Left lung (tissue), 4 donors: ENCODE measurements at regions not wholly inside any gene's neighbourhood (a gene's known extent, or its start where the extent isn't known, plus 50 kb on each side); places are given as distances from the start of the nearest gene placed in this dataset.
"Not testable (repeated sequence)": the region's sequence is repeated elsewhere in the genome, so short reads cannot be mapped to it uniquely, and the experiment has no call there.

Experiments used
- ATAC-seq: fragments of 200-7000 bp; cut with Tn5 transposase; one replicate; pipeline ENCODE4 v1.9.1; 2020; ENCODE audit warnings: moderate library complexity
- DNase-seq, 4 donors: peaks; one replicate each; pipeline ENCODE4 v3.0.0-alpha.2; 2013 to 2020
- H3K27ac ChIP-seq, 2 donors: fragments of 200-600 bp; sonication (generic) in 1 of 2; one replicate each; pipeline versions ENCODE4 v1.5.0 to v1.8.0; 2020 to 2021
- H3K27me3 ChIP-seq, 2 donors: fragments of 200-600 bp; sonication (generic) in 1 of 2; one replicate each; pipeline versions ENCODE4 v1.5.0 to v1.8.0; 2020 to 2021
- H3K36me3 ChIP-seq, 2 donors: fragments of 200-600 bp; sonication (generic) in 1 of 2; one replicate each; pipeline versions ENCODE4 v1.5.0 to v1.8.0; 2020 to 2021
- H3K4me1 ChIP-seq, 2 donors: fragments of 200-600 bp; one replicate each; pipeline ENCODE4 v1.8.0; 2021
- H3K4me3 ChIP-seq, 2 donors: fragments of 200-600 bp; sonication (generic) in 1 of 2; one replicate each; pipeline versions ENCODE4 v1.5.0 to v1.8.0; 2020 to 2021; ENCODE audit warnings: mild to moderate bottlenecking in 1 of 2
- H3K9me3 ChIP-seq, 2 donors: fragments of 200-600 bp; sonication (generic) in 1 of 2; one replicate each; pipeline versions ENCODE4 v1.5.0 to v1.8.0; 2020 to 2021
- intact Hi-C, 2 donors: fragments of 100-400 bp; cut with DNase I; formaldehyde crosslinking; loops; one replicate each; pipeline versions ENCODE4 v1.11.2 to v1.14.2; 2022
- TF ChIP-seq, protein P1 (sequence below), 2 donors: fragments of 200-600 bp; sonication (generic) in 1 of 2; IDR thresholded peaks; one replicate each; pipeline versions ENCODE4 v1.5.0 to v1.8.0; 2021; ENCODE audit warnings: antibody characterized with exemption in 2 of 2
- donor health status: DM: no; HTN: yes; CAD: no.
- donor health status: DM: no; HTN: no; CAD: no.

- Histone ChIP-seq H3K9me3 (peaks cover 0 to 20% of the 10 kb centered on the region in 2 donors), H3K4me1 (no peaks in the 10 kb centered on the region), H3K36me3 (no peaks in the 10 kb centered on the region), H3K27ac (no peak overlapping the region), H3K27me3 (no peaks in the 10 kb centered on the region), H3K4me3 (no peak overlapping the region)
- TF ChIP-seq, protein P1, sequence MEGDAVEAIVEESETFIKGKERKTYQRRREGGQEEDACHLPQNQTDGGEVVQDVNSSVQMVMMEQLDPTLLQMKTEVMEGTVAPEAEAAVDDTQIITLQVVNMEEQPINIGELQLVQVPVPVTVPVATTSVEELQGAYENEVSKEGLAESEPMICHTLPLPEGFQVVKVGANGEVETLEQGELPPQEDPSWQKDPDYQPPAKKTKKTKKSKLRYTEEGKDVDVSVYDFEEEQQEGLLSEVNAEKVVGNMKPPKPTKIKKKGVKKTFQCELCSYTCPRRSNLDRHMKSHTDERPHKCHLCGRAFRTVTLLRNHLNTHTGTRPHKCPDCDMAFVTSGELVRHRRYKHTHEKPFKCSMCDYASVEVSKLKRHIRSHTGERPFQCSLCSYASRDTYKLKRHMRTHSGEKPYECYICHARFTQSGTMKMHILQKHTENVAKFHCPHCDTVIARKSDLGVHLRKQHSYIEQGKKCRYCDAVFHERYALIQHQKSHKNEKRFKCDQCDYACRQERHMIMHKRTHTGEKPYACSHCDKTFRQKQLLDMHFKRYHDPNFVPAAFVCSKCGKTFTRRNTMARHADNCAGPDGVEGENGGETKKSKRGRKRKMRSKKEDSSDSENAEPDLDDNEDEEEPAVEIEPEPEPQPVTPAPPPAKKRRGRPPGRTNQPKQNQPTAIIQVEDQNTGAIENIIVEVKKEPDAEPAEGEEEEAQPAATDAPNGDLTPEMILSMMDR (IDR thresholded peaks at IDR 0.05), result no peak
- intact Hi-C loops, result no loop called here
- ATAC-seq, result no peak
- no peak for DNase-seq
Observed at GRCh38 chr1:96144636-96145035, 576.9 kb upstream of the PTBP2 start.

DNA sequence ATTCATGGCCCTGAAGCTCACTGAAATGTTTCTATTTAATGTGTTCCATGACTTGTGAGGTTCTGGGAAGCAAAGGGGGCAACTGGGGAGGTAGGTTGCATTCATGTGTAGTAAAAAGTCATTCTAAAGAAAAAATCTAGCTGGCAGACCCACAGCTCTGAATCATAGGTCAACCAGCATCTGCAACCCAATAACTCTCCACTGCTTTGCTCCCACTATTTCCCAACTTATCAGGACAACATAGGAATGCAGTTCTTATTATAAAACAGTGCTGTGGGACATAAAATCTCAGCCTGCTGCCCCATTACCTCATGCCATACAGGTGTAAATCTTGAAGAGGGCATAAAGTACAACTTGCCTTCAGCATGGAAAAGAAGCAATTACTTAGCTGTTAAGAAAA, 576.1 kb upstream of the PTBP2 start:
- no peaks in the 10 kb centered on the region for H3K4me1 ChIP-seq
- H3K36me3 ChIP-seq, result no peaks in the 10 kb centered on the region
- no peak for ATAC-seq
- H3K27me3 ChIP-seq, result no peaks in the 10 kb centered on the region
- H3K27ac ChIP-seq, result no peak overlapping the region
- H3K4me3 ChIP-seq, result no peak overlapping the region
- peaks cover 0 to 21% of the 10 kb centered on the region in 2 donors for H3K9me3 ChIP-seq
- intact Hi-C loops, result no loop called here
- TF ChIP-seq, protein P1 (IDR thresholded peaks at IDR 0.05), result no peak
- DNase-seq, result no peak

GRCh38 chr1:96152957-96153356, 568.6 kb upstream of the PTBP2 start:
- not testable (repeated sequence) for ATAC-seq

GRCh38 chr1:96157101-96157500, 564.5 kb upstream of the PTBP2 start:
- Histone ChIP-seq H3K27ac (no peak overlapping the region), H3K27me3 (no peaks in the 10 kb centered on the region), H3K36me3 (no peaks in the 10 kb centered on the region), H3K9me3 (peaks cover 0 to 66% of the 10 kb centered on the region in 2 donors), H3K4me1 (no peaks in the 10 kb centered on the region), H3K4me3 (no peak overlapping the region)
- DNase-seq (no peak), ATAC-seq (no peak)
- intact Hi-C loops, result no loop called here
- TF ChIP-seq, protein P1 (IDR thresholded peaks at IDR 0.05), result no peak

More at GRCh38 chr1:96152957-96153356, 568.6 kb upstream of the PTBP2 start:
- H3K27ac ChIP-seq, H3K4me1 ChIP-seq, intact Hi-C loops, H3K27me3 ChIP-seq, DNase-seq, H3K4me3 ChIP-seq, H3K36me3 ChIP-seq: not testable (repeated sequence)
- peaks cover 0 to 73% of the 10 kb centered on the region in 2 donors for H3K9me3 ChIP-seq

DNA sequence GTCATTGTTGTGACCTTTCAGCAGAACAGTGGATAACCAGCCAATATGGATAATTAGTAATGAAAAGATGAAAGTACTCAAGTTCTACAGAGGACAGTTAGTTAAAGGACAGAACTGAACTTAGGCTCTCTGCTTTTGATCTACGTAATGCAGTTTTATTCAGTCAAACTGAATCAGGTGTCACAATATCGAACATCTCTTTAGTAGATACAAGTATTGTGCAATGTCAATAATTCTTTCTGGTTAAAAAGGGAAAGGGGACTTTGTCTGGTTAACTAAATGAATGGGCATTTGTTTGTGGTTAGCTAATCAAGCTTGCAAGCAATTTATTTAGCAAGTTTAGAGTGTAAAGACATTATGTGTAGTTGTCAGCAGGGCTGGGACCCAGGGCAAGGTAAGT, 562.2 kb upstream of the PTBP2 start:
- no peaks in the 10 kb centered on the region for H3K36me3 ChIP-seq
- H3K27ac ChIP-seq, result no peak overlapping the region
- intact Hi-C loops, result no loop called here
- H3K4me3 ChIP-seq, result no peak overlapping the region
- DNase-seq (no peak), ATAC-seq (no peak)
- TF ChIP-seq, protein P1 (IDR thresholded peaks at IDR 0.05), result no peak
- H3K4me1 ChIP-seq, result no peaks in the 10 kb centered on the region
- H3K27me3 ChIP-seq, result no peaks in the 10 kb centered on the region
- H3K9me3 ChIP-seq, result peaks cover 0 to 44% of the 10 kb centered on the region in 2 donors

DNA sequence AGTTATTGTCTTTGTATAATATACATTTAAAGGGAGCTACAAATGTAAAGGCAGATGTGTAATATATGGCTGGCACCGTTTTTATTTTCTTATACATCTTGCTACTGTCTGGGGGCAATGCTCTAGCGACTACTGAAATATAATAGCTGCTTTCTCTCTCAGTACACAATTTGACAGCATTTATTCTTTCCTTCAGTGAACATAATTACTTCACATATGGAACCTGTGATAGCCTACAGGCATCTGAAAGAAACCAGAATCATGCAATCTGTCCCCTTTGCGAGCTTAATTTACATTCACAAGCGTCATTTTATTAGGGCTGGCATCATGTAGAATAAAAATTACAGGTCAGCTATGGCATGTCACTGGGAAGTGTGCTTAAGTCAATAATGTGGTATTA, 557.5 kb upstream of the PTBP2 start:
- H3K27me3 ChIP-seq, result no peaks in the 10 kb centered on the region
- no peak overlapping the region for H3K4me3 ChIP-seq
- H3K9me3 ChIP-seq, result peaks cover 0 to 21% of the 10 kb centered on the region in 2 donors
- no peaks in the 10 kb centered on the region for H3K4me1 ChIP-seq
- H3K36me3 ChIP-seq, result no peaks in the 10 kb centered on the region
- no peak overlapping the region for H3K27ac ChIP-seq
- intact Hi-C loops, result no loop called here
- no peak for DNase-seq
- TF ChIP-seq, protein P1 (IDR thresholded peaks at IDR 0.05), result no peak
- no peak for ATAC-seq
